CD4-positive, alpha-beta T cell treated with Interleukin-10 for 1 hour (primary cell): ENCODE measurements at regions not wholly inside any gene's neighbourhood (a gene's known extent, or its start where the extent isn't known, plus 50 kb on each side); places are given as distances from the start of the nearest gene placed in this dataset.

Experiments
- DNase-seq: peaks from one replicate; pipeline ENCODE4 v3.0.0-alpha.2; 2020

- DNase-seq, result no peak
These were observed 514.6 kb upstream of the FBXO33 start for GRCh38 chr14:39946807-39947206.

GRCh38 chr14:39939023-39939422 is 506.8 kb upstream of the FBXO33 start:
- no peak for DNase-seq

- no peak for DNase-seq
These were observed 480.2 kb upstream of the FBXO33 start for GRCh38 chr14:39912192-39913100.

GRCh38 chr14:39897657-39898056 is 465.4 kb upstream of the FBXO33 start:
- DNase-seq, result no peak

GRCh38 chr14:39890026-39890425 is 457.8 kb upstream of the FBXO33 start:
- no peak for DNase-seq

GRCh38 chr14:39884091-39884490 is 451.9 kb upstream of the FBXO33 start:
- DNase-seq, result no peak

- DNase-seq, result no peak
These were observed 448.7 kb upstream of the FBXO33 start for GRCh38 chr14:39880965-39881364.

GRCh38 chr14:39880106-39880695 is 448.0 kb upstream of the FBXO33 start:
- no peak for DNase-seq

- no peak for DNase-seq
These were observed 445.5 kb upstream of the FBXO33 start for GRCh38 chr14:39877577-39878190.

- no peak for DNase-seq
These were observed 444.7 kb upstream of the FBXO33 start for GRCh38 chr14:39876916-39877315.

GRCh38 chr14:39875028-39875427 is 442.8 kb upstream of the FBXO33 start:
- DNase-seq, result no peak

- no peak for DNase-seq
These were observed 441.6 kb upstream of the FBXO33 start for GRCh38 chr14:39873791-39874190.

- no peak for DNase-seq
These were observed 436.7 kb upstream of the FBXO33 start for GRCh38 chr14:39868949-39869348.

GRCh38 chr14:39868251-39868650 is 436.0 kb upstream of the FBXO33 start:
- no peak for DNase-seq

GRCh38 chr14:39863441-39863840 is 431.2 kb upstream of the FBXO33 start:
- DNase-seq, result no peak

GRCh38 chr14:39861696-39862095 is 429.5 kb upstream of the FBXO33 start:
- DNase-seq, result no peak

- DNase-seq, result no peak
These were observed 429.0 kb upstream of the FBXO33 start for GRCh38 chr14:39861229-39861600.

GRCh38 chr14:39860596-39861228 is 428.5 kb upstream of the FBXO33 start:
- no peak for DNase-seq

GRCh38 chr14:39859314-39859713 is 427.1 kb upstream of the FBXO33 start:
- DNase-seq, result no peak

- DNase-seq, result no peak
These were observed 425.3 kb upstream of the FBXO33 start for GRCh38 chr14:39857376-39858055.

- no peak for DNase-seq
These were observed 421.2 kb upstream of the FBXO33 start for GRCh38 chr14:39853441-39853840.

- no peak for DNase-seq
These were observed 419.0 kb upstream of the FBXO33 start for GRCh38 chr14:39851202-39851601.

GRCh38 chr14:39847852-39848251 is 415.6 kb upstream of the FBXO33 start:
- DNase-seq, result no peak
